ENCODE measurements at regions not wholly inside any gene's neighbourhood (a gene's known extent, or its start where the extent isn't known, plus 50 kb on each side); places are given as distances from the start of the nearest gene placed in this dataset.
"Not testable (repeated sequence)": the region's sequence is repeated elsewhere in the genome, so short reads cannot be mapped to it uniquely, and the experiment has no call there.

DNA sequence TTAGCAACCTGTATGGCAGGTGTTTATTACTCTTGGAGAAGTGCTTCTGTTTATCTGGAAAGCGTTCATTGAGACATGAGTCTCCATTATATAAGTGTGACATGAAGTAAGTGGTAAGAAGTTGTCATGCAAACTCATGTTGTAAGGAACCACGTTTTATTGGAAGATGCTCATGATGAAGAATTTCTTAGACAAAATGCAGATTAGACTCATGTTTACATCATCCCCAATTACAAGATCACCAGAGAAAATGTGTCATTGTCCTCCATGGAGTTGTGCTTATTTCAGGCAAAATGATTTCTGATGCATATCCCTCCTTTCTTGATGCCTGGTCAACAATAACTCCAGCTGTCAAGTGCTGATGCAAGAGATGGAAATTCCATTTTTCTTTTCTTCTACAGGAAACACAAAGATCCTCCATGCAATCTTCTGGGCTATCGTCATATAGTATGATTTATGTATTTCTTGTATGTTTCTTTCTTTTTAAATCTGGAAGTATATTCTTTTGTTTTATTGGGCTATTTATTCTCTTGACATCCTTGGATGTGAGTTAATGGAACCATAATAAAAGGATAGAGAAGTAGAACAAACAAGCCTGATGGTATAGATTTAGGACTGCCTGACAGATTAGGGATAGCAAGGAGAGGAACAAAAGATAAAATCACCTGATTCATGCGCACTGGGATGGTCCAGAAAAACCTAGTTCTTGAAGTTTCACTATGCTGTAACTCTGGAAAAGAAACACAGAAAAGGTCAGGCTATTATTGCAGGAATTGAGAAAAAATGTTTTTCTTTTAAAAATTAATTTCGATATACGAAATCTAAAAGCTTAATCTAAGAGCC, 50.7 kb upstream of the DIAPH3 start:
- no peak for DNase-seq

- no peak for DNase-seq
Measured at GRCh38 chr13:60220072-60220471, 56.3 kb upstream of the DIAPH3 start.

GRCh38 chr13:60221581-60221980, 57.9 kb upstream of the DIAPH3 start:
- DNase-seq: no peak

- DNase-seq: peak; percentile 66
Measured at GRCh38 chr13:60226507-60226906, 62.8 kb upstream of the DIAPH3 start.

DNA sequence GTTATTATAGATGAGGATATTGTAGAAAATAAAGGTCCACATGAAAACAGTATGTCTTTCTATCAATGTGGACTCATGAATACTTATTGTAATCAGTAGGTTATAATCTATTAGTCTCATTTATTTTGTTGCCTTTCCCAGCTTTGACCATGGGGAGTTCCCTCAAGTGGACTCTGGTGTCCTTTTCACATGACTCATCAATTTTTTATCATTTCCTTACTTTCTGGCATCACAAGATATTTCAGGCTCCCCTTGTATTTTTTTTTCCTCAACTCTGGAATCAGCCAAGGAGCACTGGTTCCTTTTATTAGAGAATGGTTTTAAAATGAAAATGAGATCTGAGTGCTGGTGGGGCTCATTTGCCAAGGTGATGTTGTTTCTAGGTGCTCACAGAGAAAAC, 63.4 kb upstream of the DIAPH3 start:
- DNase-seq: no peak

GRCh38 chr13:60229708-60230272, 66.1 kb upstream of the DIAPH3 start:
- peak; percentile 67 for DNase-seq

DNA sequence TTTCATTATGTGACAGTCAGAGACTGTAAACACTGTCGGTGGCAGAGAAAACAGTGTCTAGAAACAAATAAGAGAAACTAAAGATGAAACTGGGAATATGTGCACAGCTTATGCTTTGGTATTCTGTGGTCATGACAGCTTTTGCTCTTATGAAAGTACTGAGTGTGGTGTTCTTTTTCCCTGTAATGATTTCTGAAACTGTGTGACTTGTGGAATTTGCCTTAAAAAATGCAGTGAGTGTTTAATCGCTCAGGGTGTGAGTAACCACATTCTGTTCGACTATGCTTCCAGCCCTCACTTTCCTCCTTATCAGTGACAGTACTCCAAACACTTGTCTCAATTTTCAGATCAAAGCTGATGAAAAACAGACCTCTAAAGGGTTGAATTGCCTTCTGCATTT, 66.9 kb upstream of the DIAPH3 start:
- no peak for DNase-seq

DNA sequence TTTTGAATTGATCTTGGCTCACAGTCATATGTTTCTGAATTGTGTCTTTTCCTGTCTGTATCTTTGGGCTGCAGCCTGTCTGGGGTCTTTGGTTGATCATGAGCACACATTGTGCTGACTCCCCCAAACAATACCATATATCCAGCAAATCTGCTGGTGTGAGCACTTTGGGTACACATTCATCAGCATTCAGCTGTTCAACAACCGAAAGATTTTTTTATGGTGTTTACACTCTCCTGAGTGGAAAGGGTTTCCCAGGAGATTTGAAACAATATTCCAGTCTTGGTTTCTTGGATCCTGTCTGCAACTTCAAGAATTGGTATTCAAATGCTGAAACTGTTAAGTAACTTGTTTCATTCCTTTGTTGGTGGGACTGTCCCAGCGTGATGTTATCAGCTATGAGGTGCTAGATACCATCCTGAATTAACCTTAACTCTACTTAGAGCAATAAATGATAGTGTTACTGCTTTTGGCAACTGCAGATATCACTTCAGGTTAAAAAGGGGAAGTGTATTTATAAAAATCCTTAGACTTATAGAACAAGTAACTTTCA, 78.4 kb upstream of the DIAPH3 start:
- DNase-seq: no peak

- DNase-seq: no peak
Measured at GRCh38 chr13:60244381-60244780, 80.7 kb upstream of the DIAPH3 start.

GRCh38 chr13:60251419-60251818, 87.7 kb upstream of the DIAPH3 start:
- not testable (repeated sequence) for DNase-seq

- no peak for DNase-seq
Measured at GRCh38 chr13:60258349-60258748, 94.6 kb upstream of the DIAPH3 start.

DNA sequence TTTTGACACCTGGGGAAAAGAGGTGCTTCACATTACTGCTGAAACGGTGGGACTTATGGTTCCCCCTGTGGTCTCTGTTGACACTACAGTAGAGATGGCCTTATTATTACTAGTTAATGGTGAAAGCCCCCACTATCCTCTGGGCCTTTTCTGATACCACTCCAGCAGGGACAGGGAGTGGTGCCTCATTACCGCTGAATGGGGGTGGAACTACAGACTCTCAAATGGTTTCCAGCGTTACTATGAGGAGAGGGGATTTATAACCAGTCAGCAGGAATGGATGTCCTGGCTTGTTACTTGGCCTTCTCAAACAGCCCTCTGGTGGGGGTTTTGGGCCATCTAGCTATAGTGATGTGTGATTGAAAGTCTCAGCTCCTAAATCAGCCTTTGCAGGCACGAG, 96.7 kb upstream of the DIAPH3 start:
- no peak for DNase-seq

DNA sequence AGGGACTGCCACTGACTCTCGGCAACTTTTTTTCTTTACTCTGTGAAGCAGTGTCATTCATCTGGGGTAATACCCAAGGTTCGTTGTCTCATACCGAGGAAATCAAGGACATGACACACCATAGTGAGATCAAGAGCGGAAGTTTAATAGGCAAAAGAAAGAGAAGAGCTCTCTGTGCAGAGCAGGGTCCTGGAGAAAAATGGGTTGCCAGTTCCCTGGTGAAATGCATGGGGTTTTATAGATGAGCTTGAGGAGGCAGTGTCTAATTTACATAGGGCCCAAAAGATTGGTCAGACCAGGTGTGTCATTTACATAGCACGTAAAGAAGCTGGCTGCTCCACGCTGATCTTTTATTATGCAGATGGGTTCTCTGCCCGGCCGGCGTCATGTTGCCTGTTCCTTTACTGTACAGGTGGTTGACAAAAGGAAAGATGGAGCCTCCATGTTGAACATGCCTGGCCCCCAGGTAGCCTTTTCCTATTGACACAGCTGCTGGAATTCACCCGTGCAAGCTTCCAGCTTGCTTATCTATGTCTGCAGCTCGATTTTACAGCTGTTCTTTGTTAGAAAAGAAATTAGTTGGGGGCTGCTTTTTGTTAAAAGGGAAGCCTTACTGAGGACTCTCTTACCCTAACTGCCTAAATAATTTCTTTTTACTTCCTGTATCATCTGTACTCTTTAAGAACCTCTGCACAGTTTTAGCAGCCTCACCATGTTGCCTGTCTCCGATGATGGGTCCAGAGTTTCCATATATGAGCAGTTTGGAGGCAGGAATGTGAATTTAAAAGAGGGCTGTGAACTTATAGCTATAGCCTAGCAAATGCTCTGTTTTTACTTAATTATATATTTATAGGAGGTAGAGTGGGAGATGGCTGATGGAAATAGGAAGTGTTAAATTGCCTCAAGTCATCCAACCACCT, 98.0 kb upstream of the DIAPH3 start:
- DNase-seq: peak; percentile 95

- DNase-seq: no peak
Measured at GRCh38 chr13:60265566-60265965, 101.8 kb upstream of the DIAPH3 start.

DNA sequence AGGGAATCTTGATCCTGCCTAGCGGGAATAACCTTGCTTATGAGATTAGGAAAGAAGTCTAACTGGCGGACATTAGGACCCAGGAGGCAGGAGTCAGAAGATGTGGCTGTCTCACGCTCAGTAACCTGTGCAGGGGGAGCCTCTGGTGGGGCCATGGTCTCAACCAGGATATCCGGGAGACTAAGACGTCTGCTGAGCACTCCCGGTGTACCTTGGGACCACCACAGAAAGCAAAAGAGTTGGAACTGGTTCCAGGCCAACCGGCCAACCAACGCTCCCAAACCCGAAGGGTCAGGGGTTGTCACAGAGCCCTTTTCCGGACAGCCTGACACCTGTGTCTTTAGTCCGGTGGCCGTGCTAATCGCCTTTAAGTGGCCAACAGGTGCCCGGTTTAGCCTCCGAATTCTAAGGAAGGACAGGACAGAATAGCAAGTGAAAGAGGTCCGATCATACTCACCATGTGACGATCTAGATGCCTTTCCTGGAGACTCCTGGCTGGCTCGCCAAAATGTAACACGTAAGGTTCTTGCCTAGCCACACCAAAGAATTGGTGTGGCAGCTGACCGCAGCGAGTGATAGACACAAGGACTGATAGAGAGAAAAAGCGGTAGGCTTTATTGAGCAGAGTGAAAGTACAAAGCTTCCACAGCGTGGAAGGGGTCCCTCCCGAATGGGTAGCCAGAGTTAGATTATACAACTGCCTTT, 103.9 kb upstream of the DIAPH3 start:
- no peak for DNase-seq

DNA sequence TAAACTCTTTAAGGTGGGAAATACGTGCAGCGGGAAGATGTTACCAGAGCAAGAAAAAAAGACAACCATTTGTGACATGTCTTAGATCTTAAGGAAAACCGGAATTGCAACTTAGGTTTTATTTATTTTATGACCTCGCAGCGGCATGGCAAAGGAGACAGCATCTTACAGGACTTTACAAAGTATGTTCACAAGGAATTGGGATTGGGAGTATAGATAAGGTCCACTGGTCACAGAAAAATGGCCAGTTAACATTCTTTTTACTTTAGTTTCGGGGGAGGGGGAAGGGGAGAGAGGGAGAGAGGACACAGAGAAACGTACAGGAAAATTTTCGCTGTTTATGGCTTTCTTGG, 104.5 kb upstream of the DIAPH3 start:
- DNase-seq: no peak

DNA sequence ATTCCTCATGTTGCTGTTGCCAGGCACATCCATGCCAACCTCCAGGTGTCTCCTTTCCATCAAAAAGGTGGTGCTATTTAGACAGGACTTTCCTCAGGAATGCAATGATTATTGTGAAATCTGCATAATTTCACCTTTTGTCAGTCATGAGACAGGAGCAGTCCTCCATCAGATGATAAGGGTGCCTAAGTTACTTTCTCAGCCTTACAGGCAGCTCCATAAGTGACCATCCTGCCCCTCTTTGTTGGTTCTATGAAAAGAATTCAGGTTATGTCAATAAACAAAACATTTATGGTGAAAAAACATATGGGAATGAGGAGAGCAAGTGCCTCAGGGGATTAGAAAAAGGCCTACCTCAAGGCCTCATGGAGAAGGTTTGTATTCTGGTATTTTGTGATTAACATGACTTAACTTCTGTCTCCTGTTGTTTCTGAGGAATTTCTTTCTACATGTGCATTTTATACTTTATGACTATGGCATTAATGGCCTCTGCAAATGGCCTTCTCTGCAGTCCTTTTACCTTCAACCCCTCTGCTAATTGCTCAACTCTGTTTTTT, 110.3 kb upstream of the DIAPH3 start:
- DNase-seq: no peak

DNA sequence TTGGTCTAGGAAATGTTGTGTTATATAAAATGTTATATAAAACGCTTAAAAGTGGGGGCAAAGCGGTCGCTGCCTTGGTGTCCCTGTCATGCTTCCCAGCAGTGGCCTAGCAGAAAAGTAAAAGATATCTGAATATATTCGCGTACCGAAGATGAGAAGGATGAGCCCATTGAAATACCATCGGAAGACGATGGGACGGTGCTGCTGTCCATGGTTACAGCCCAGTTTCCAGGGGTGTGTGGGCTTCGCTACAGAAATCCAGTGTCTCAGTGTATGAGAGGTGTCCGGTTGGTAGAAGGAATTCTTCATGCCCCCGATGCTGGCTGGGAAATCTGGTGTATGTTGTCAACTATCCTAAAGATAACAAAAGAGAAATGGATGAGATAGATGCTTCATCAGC, 110.9 kb upstream of the DIAPH3 start:
- DNase-seq: no peak

- no peak for DNase-seq
Measured at GRCh38 chr13:60275208-60275607, 111.5 kb upstream of the DIAPH3 start.

DNA sequence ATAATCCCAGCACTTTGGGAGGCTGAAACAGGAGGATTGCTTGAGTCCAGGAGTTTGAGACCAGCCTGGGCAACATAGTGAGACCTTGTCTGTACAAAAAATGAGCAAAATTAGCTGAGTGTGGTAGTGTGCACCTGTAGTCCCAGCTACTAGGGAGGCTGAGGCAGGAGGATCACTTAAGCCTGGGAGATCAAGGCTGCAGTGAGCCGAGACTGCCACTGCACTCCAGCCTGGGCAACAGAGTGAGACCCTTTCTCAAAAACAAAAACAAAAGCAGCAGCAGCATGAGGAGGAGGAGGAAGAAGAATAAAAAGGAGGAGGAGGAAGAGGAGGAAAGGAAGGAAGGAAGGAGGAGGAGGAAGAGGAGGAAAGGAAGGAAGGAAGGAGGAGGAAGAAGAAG, 116.5 kb upstream of the TDRD3 start:
- DNase-seq: not testable (repeated sequence)

- DNase-seq: peak; percentile 48
Measured at GRCh38 chr13:60282186-60282585, 114.8 kb upstream of the TDRD3 start.

GRCh38 chr13:60282708-60283107, 114.3 kb upstream of the TDRD3 start:
- peak; percentile 62 for DNase-seq

All from COR-L47 (cell line).